ENCODE measurements at regions not wholly inside any gene's neighbourhood (a gene's known extent, or its start where the extent isn't known, plus 50 kb on each side); places are given as distances from the start of the nearest gene placed in this dataset.

- TF ChIP-seq EZH2 (IDR thresholded peaks at IDR 0.05; ENCODE audit: low read length, missing control alignments) (no peak), CTCF (conservative IDR thresholded peaks at IDR 0.05 in 1 of 2, IDR thresholded peaks at IDR 0.05 in 1 of 2; ENCODE audit: low read depth in 1 of 2, low read length in 2 of 2) (no peak)
These were observed 1189.2 kb downstream of the TYW1 start for GRCh38 chr7:68185631-68186456.

All from fibroblast of lung (primary cell).